Heart left ventricle (tissue), 16 donors: ENCODE measurements at regions not wholly inside any gene's neighbourhood (a gene's known extent, or its start where the extent isn't known, plus 50 kb on each side); places are given as distances from the start of the nearest gene placed in this dataset.

Source experiments
- ATAC-seq, 4 donors: fragments of 200-7000 bp; cut with Tn5 transposase; one replicate each; pipeline ENCODE4 v1.9.1; 2020 to 2022; ENCODE audit warnings: moderate library complexity in 4 of 4, mild to moderate bottlenecking in 3 of 4, moderate number of reproducible peaks in 1 of 4
- DNase-seq, 5 donors: peaks; one replicate each; pipeline ENCODE4 v3.0.0-alpha.2; 2020
- H3K27ac ChIP-seq, 12 donors: fragments of 200-600 bp; sonication (generic) in 4 of 12; one replicate each; pipeline versions ENCODE4 v1.5.0 to v1.8.0; 2016 to 2022; ENCODE audit warnings: mild to moderate bottlenecking in 2 of 12
- H3K27me3 ChIP-seq, 9 donors: fragments of 200-600 bp; sonication (generic) in 2 of 9; one replicate each; pipeline versions ENCODE4 v1.5.1 to v1.8.0; 2016 to 2022; ENCODE audit warnings: mild to moderate bottlenecking in 3 of 9
- H3K36me3 ChIP-seq, 9 donors: fragments of 200-600 bp; sonication (generic) in 2 of 9; one replicate each; pipeline versions ENCODE4 v1.5.0 to v1.8.0; 2018 to 2022; ENCODE audit warnings: mild to moderate bottlenecking in 2 of 9
- H3K4me1 ChIP-seq, 12 donors: fragments of 200-600 bp; sonication (generic) in 4 of 12; one replicate each; pipeline versions ENCODE4 v1.5.0 to v1.8.0; 2016 to 2022; ENCODE audit warnings: mild to moderate bottlenecking in 3 of 12
- H3K4me3 ChIP-seq, 12 donors: fragments of 200-600 bp; sonication (generic) in 4 of 12; one replicate each; pipeline versions ENCODE4 v1.5.0 to v1.8.0; 2017 to 2022; ENCODE audit warnings: mild to moderate bottlenecking in 9 of 12, moderate library complexity in 4 of 12
- H3K9me3 ChIP-seq, 12 donors: fragments of 200-600 bp; sonication (generic) in 4 of 12; one replicate each; pipeline versions ENCODE4 v1.5.0 to v1.8.0; 2016 to 2022; ENCODE audit warnings: mild to moderate bottlenecking in 1 of 12
- POLR2A ChIP-seq, 2 donors: fragments of 450-650 bp; IDR thresholded peaks; one replicate each; pipeline ENCODE4 v1.6.1; 2017; ENCODE audit warnings: antibody characterized with exemption in 2 of 2, mild to moderate bottlenecking in 2 of 2, moderate library complexity in 2 of 2
- WGBS, 4 donors: extraction: QIAGEN DNeasy Blood & Tissue Kit in 2 of 4; methylation state at CpG; one replicate each; pipeline versions ENCODE4 v1.1.5 to v1.1.7; 2013 to 2018; 5-methylcytosine and 5-hydroxymethylcytosine counted together
- intact Hi-C, 10 donors: fragments of 100-400 bp; cut with DNase I; formaldehyde crosslinking; loops; one replicate each; pipeline versions ENCODE4 v1.11.1 to v1.14.2; 2022
- TF ChIP-seq, protein P1 (sequence below), 12 donors: fragments of 200-600 bp; sonication (generic) in 4 of 12; IDR thresholded peaks; one replicate each; pipeline versions ENCODE4 v1.5.0 to v1.8.0; 2018 to 2022; ENCODE audit warnings: antibody characterized with exemption in 12 of 12, mild to moderate bottlenecking in 5 of 12
- donor health status: ischemic (EF 13 %, LVEDD 7.1; RV severe dilation, severe dysfunction).
- donor health status: healthy with polysubstance abuse.
- donor health status: DM: no; HTN: yes; CAD: no.
- donor health status: DM: no; HTN: no; CAD: no.
- donor health status: ischemic (EF 25% LVEDD 6.9; RV normal size, moderate dysfunction).
- donor health status: ischemic (EF 25% LVEDD 5.7; RV mildly dilated, moderate dysfunction).
- donor health status: healthy.
- donor health status: DM: yes; HTN: yes; CAD: no.
- donor health status: ischemic (EF 35%, LVEDD 5.7; RV mildly dilated, moderate dysfunction).
- donor health status: nonischemic (EF 11% LVEDD 7.7; RV severe dilation, severe dysfunction).
- donor health status: DM: yes; HTN: yes; CAD: no.
- donor health status: PGD.
- donor health status: ischemic (EF 29% LVEDD 5.4; RV normal size, mild dysfunction).
- donor health status: nonischemic (EF 23%, LVEDD 6.1; RV moderate dilation, normal function).

DNA sequence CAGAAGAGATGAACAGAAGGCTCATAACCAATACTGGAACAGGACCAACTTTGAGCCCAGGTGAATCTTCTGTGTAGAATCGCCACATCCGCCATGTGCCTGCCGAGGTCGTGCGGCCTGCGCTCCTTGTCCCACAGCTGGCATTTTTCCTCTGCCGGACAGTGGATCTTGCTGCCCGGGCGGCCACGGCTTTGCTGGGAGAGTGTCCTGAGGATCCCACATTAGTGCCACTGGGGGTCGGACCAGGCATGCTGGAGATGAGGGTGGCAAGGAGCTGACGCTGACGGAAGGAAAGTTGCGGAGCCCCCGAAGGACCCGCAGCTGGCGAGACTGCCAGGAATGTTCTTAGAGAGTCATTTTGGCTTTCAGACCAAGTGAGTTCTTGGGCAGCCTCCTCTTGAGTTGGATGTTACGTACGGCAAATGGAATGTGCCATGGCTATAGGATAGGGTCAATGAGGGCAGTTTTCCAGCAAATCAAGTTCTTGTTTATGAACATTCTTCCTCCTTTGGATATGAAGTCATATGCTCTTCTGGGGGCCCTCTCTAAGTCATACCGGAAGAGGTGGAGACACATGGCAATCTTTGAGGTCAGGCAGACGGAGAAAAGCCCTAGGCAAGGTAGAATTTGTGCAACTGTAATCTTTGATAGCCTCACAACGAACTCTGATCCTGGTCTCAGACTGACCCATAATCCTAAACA is 57.4 kb upstream of the NUP160 start:
- TF ChIP-seq POLR2A (IDR thresholded peaks at IDR 0.05) = no peak
- TF ChIP-seq, protein P1, sequence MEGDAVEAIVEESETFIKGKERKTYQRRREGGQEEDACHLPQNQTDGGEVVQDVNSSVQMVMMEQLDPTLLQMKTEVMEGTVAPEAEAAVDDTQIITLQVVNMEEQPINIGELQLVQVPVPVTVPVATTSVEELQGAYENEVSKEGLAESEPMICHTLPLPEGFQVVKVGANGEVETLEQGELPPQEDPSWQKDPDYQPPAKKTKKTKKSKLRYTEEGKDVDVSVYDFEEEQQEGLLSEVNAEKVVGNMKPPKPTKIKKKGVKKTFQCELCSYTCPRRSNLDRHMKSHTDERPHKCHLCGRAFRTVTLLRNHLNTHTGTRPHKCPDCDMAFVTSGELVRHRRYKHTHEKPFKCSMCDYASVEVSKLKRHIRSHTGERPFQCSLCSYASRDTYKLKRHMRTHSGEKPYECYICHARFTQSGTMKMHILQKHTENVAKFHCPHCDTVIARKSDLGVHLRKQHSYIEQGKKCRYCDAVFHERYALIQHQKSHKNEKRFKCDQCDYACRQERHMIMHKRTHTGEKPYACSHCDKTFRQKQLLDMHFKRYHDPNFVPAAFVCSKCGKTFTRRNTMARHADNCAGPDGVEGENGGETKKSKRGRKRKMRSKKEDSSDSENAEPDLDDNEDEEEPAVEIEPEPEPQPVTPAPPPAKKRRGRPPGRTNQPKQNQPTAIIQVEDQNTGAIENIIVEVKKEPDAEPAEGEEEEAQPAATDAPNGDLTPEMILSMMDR (IDR thresholded peaks at IDR 0.05) = no peak
- no peaks in the 10 kb centered on the region for H3K9me3 ChIP-seq
- DNase-seq = no peak
- WGBS, 4 donors = 83 to 89% (median 86%) methylated on average over 21 to 22 of the region's 22 CpGs
- H3K27ac ChIP-seq = no peak overlapping the region
- H3K4me1 ChIP-seq = peaks cover 0 to 18% (median 0%) of the 10 kb centered on the region in 12 donors
- no peak for ATAC-seq
- H3K4me3 ChIP-seq = no peak overlapping the region
- H3K36me3 ChIP-seq = no peaks in the 10 kb centered on the region
- H3K27me3 ChIP-seq = no peaks in the 10 kb centered on the region
- intact Hi-C loops = no loop called here

DNA sequence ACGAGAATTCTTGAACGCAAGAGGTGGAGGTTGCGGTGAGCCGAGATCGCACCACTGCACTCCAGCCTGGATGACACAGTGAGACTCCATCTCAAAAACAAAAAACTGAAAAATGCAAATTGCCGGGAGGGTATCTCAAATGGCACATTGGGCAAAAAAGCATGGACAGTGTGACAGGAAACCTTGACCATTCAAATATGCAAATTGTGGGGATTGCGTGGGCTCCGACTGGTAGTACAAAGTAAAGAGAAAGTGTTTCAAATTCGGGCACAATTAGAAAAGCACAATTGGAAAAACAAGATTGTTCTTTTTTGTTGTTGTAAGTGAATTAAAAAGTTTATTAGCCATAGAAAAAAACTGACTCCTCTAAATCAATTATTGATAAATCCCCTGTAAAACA is 56.7 kb upstream of the NUP160 start:
- no peaks in the 10 kb centered on the region for H3K36me3 ChIP-seq
- ATAC-seq (no peak), DNase-seq (no peak)
- TF ChIP-seq POLR2A (IDR thresholded peaks at IDR 0.05) = no peak
- TF ChIP-seq, protein P1 (IDR thresholded peaks at IDR 0.05) = no peak
- H3K27ac ChIP-seq = no peak overlapping the region
- 90 to 94% (median 91%) methylated on average over 9 of the region's 9 CpGs for WGBS, 4 donors
- intact Hi-C loops = no loop called here
- no peak overlapping the region for H3K4me3 ChIP-seq
- H3K4me1 ChIP-seq = peaks cover 0 to 14% (median 0%) of the 10 kb centered on the region in 12 donors
- H3K9me3 ChIP-seq = no peaks in the 10 kb centered on the region
- H3K27me3 ChIP-seq = no peaks in the 10 kb centered on the region

DNA sequence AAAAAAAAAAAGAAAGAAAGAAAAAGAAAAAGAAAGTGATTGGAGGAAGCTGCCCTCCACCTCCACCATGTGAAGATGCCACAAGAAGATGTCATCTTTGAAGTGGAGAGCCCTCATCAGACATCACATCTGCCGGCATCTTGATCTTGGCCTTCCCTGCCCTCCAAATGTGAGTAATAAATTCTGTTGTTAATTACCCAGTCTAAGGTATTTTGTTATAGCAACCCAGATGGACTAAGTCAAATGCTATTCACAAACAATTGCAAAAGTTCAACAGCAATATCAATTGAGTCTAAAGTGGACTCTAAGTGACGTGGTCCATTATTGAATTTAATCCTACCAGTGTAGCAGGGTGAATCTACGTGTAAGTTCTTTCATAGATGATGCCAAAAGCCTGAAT is 55.9 kb upstream of the NUP160 start:
- Histone ChIP-seq H3K4me3 (no peak overlapping the region), H3K27ac (no peak overlapping the region), H3K27me3 (no peaks in the 10 kb centered on the region), H3K36me3 (no peaks in the 10 kb centered on the region), H3K9me3 (no peaks in the 10 kb centered on the region), H3K4me1 (peaks cover 0 to 11% (median 0%) of the 10 kb centered on the region in 12 donors)
- intact Hi-C loops = no loop called here
- DNase-seq (no peak), ATAC-seq (no peak)
- WGBS, 4 donors = 93 to 99% (median 95%) methylated on average over 3 of the region's 3 CpGs
- TF ChIP-seq, protein P1 (IDR thresholded peaks at IDR 0.05) = no peak
- TF ChIP-seq POLR2A (IDR thresholded peaks at IDR 0.05) = no peak

DNA sequence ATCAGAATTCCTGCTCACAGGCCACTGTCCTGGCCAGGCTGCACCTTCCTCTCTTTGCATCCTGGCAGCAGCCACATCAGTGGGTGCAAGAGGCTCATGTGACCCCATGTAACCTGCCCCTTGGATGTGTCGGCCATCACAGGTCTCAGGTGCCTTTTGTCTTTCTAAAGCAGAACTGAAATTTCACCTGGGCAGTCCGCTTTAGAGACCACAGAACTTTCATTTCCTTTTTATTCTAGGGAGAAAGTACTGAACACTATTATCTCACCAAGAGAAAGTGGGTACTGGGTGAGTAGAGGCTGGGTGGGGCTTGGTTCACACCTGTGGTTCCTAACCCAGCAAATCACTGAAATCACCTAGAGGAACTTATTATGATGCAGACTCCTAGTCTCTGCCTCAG is 51.7 kb upstream of the NUP160 start:
- Histone ChIP-seq H3K27me3 (no peaks in the 10 kb centered on the region), H3K27ac (no peak overlapping the region), H3K36me3 (no peaks in the 10 kb centered on the region), H3K4me1 (no peaks in the 10 kb centered on the region), H3K9me3 (peaks cover 0 to 6% (median 0%) of the 10 kb centered on the region in 12 donors), H3K4me3 (no peak overlapping the region)
- ATAC-seq (no peak), DNase-seq (no peak)
- 86 to 97% (median 91%) methylated on average over 2 of the region's 2 CpGs for WGBS, 4 donors
- TF ChIP-seq, protein P1 (IDR thresholded peaks at IDR 0.05) = no peak
- no peak for TF ChIP-seq POLR2A (IDR thresholded peaks at IDR 0.05)
- intact Hi-C loops = no loop called here
